G401.6 (cell line): ENCODE measurements at regions not wholly inside any gene's neighbourhood (a gene's known extent, or its start where the extent isn't known, plus 50 kb on each side); places are given as distances from the start of the nearest gene placed in this dataset.
"Not testable (repeated sequence)": the region's sequence is repeated elsewhere in the genome, so short reads cannot be mapped to it uniquely, and the experiment has no call there.

Experiments
- FAIRE-seq: peaks from 2 replicates; lab custom pipeline; 2012; peaks lifted over from hg19 to GRCh38; lab: Jason Lieb, UNC

GRCh38 chr7:46288010-46288409 lies 366.9 kb upstream of the IGFBP3 start:
- no peak for FAIRE-seq

GRCh38 chr7:46286957-46287356 lies 365.9 kb upstream of the IGFBP3 start:
- FAIRE-seq = no peak

- no peak for FAIRE-seq
These were observed 365.3 kb upstream of the IGFBP3 start for GRCh38 chr7:46286356-46286755.

- no peak for FAIRE-seq
These were observed 364.8 kb upstream of the IGFBP3 start for GRCh38 chr7:46285878-46286277.

GRCh38 chr7:46283852-46284251 lies 362.8 kb upstream of the IGFBP3 start:
- FAIRE-seq = no peak

- no peak for FAIRE-seq
These were observed 361.1 kb upstream of the IGFBP3 start for GRCh38 chr7:46282155-46282554.

- no peak for FAIRE-seq
These were observed 360.0 kb upstream of the IGFBP3 start for GRCh38 chr7:46281071-46281470.

- FAIRE-seq = no peak
These were observed 358.2 kb upstream of the IGFBP3 start for GRCh38 chr7:46279290-46279689.

GRCh38 chr7:46264646-46265045 lies 343.6 kb upstream of the IGFBP3 start:
- no peak for FAIRE-seq

GRCh38 chr7:46261638-46262037 lies 340.6 kb upstream of the IGFBP3 start:
- FAIRE-seq = not testable (repeated sequence)

GRCh38 chr7:46259947-46260346 lies 338.9 kb upstream of the IGFBP3 start:
- no peak for FAIRE-seq

GRCh38 chr7:46257761-46258448 lies 336.8 kb upstream of the IGFBP3 start:
- FAIRE-seq = no peak

- FAIRE-seq = no peak
These were observed 336.0 kb upstream of the IGFBP3 start for GRCh38 chr7:46256870-46257661.

- no peak for FAIRE-seq
These were observed 332.4 kb upstream of the IGFBP3 start for GRCh38 chr7:46253520-46253919.

- FAIRE-seq = no peak
These were observed 326.6 kb upstream of the IGFBP3 start for GRCh38 chr7:46247664-46248063.

- no peak for FAIRE-seq
These were observed 324.6 kb upstream of the IGFBP3 start for GRCh38 chr7:46245586-46246111.

- no peak for FAIRE-seq
These were observed 323.7 kb upstream of the IGFBP3 start for GRCh38 chr7:46244757-46245156.

- no peak for FAIRE-seq
These were observed 322.3 kb upstream of the IGFBP3 start for GRCh38 chr7:46243406-46243805.

- no peak for FAIRE-seq
These were observed 318.8 kb upstream of the IGFBP3 start for GRCh38 chr7:46239846-46240245.

- no peak for FAIRE-seq
These were observed 316.4 kb upstream of the IGFBP3 start for GRCh38 chr7:46237466-46237865.

GRCh38 chr7:46233585-46234329 lies 312.7 kb upstream of the IGFBP3 start:
- no peak for FAIRE-seq

- FAIRE-seq = no peak
These were observed 309.9 kb upstream of the IGFBP3 start for GRCh38 chr7:46230990-46231305.
